GM18499 (cell line): ENCODE measurements at regions not wholly inside any gene's neighbourhood (a gene's known extent, or its start where the extent isn't known, plus 50 kb on each side); places are given as distances from the start of the nearest gene placed in this dataset.

Experiments used
- ATAC-seq: cut with Tn5 transposase; IDR thresholded peaks from one replicate; pipeline ENCODE4 v1.9.1; 2021; ENCODE audit warnings: moderate number of reproducible peaks; ENCODE audit not compliant: insufficient read depth, unreplicated experiment

DNA sequence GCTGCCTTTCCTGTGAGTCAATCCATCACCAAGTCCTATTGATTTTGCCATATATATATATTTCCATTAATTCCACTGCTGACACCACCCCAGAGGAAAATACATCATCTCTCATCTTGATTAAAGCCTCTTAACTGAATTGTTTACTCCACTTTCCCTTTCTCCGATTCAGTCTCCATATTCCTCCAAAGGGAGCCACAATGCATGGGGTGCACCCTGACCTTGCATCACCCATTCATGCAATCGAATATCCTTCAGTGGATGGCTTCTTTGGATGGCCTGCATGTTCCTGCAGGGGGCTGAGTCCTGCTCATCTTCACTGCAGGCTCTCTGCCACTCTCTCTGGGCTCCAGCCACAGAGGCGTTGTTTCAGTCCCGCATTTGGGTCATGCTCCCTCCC lies 231.0 kb downstream of the SNX18 start:
- no peak for ATAC-seq

DNA sequence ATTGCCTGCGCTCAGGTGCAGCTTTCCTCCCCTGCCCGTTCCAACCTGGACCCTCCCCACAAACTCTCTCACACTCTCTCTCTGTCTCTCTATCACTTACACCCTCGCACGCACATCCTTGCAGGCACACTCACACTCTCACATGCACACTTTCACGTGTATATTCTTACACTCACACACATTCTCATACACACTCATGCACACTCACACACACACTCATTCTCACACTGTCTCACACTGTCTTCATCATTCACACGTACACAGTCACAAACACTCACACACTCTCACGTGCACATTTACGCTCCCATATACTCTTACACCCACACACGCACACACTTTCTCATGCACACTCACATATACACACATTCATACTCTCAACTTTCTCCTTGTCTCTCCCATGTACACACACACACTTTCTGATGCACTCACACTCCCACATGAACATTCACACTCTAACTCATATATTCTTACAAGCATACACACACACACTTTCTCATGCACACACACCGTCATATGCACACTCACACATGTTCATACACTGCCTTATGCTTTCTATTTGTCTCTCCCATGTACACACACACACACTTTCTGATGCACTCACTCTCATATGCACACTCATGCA lies 229.3 kb downstream of the SNX18 start:
- no peak for ATAC-seq

DNA sequence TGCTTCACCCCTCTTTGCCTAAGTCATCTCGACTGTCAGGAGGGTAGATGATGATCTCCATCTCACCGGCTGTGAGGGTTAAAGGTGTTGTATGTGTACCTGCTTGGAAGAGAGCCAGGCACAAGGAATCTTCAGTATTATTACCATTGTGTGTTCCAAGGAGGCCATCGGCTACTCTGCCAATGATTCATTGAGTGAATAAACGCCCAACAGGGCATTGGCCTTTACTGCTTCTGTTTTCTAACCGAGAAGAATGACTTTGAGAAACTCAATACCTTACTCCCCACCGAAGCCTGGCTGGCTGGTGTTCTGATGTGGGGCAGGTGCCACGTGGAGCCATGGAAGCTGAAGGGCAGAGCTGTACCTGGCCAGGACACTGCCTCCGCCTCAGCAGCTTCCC lies 228.8 kb downstream of the SNX18 start:
- no peak for ATAC-seq

DNA sequence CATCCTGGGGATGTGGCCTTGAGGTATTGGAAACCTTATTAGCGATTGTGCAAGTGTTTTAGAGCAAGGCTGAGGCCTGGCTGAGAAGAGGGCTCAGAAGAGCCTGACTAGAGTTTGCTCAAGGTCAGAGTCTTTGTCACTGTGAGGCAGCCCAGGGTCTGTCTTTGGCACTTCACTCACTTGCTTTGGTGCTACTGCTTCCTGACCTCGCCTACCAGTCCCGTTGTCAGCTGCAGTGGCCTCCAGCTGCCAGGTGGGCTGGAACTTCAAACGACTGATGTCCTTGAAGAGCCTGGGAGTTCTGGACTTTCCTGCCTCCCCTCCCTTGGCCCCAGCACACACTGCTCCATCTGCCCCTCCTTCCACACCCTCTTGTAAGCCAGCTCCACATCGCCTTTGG lies 228.0 kb downstream of the SNX18 start:
- no peak for ATAC-seq

DNA sequence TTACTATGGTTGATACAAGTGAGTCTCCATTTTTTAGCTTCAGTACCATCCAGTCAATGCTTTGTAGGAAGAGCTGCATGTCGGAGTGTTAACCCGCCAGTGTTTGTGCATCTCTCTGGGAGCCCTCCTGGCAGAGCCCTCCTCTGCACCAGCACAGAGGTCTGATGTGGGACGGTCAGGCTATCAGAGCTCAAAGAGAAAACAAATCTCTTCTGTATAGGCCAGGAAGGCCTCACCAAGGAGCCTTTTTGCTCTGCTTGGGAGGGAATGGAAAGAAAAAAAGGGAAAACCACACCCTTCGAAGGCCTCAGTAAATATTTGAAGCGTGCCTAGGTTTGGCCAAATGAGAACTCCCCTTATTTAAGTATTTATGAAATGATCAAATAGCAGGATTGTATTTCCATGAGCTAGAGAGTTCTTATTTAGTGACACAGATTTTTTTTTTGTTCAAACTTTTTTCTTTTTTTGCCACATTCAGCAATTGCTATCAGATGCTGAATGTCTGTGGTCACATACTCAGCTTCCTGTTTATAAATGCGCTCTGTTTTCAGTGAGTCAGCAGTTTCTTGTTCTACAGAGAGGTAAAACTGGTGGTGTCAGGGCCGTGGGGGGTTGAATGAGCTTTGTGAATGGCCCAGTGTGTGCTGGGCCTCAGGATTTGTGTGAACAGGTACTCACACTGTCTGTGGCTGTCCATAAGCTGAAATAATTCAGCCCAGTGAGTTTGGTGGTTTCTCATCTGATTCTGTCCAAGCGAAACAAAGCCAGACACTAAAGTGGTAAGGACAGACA lies 226.6 kb downstream of the SNX18 start:
- ATAC-seq = peak; percentile 85

DNA sequence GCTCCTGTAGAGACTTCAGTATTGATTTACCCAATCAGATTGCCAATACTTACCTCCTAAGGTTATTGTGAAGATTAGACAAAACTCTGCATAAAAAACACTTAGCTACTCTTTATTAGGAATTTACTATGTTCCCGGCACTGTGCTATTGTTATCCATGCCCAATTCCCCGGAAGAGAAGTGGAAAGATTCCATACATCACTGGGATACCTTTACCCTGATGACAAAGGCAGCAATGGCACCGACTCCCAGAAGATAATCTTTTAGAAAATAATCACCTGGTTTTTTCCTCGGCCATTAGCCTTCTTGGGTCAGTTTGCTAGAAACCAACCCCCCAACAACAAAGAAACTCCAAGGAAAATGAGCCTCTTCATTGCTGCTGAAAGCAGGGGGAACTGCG lies 226.0 kb downstream of the SNX18 start:
- ATAC-seq = no peak

DNA sequence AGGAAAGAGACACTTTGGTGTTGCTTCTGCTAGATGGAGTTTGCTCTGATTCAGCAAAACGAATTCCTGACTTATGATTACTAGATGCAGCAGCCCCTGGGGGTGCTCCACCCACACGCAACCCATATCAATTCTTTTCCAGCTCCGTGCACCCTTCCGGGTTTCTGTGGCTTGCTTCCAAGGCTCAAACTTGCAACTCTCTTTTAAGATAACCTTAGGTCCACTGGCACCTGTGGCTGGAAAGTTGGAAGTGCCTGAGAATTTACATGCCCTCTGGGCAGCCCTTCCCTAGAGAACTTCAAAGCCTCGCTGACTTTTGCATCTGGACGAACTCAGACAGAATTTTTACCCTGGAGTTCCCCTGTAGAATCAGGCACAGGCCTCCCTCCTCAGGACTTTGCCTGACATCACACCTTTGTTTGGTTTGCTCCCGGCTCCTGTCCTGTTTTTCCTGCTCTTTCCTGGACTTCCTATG lies 224.9 kb downstream of the SNX18 start:
- no peak for ATAC-seq

DNA sequence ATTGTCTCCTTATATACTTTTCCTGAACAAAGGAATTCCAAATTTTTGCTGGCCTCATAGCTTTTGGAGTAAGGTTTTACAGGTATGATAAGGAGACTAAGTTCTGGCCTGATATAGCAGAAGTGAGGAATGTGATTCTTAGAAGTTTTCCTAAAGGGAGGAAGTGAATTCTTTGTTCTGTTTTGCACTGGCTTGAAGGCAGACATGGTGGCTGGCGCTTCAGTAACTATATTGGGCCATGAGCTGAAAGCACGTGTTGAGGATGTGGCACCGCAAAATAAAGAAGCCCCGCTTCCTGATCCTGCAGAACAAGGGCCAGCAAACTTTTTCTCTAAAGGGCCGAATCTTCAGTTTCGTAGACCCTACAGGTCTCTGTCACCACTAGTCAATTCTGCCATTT lies 224.2 kb downstream of the SNX18 start:
- no peak for ATAC-seq

DNA sequence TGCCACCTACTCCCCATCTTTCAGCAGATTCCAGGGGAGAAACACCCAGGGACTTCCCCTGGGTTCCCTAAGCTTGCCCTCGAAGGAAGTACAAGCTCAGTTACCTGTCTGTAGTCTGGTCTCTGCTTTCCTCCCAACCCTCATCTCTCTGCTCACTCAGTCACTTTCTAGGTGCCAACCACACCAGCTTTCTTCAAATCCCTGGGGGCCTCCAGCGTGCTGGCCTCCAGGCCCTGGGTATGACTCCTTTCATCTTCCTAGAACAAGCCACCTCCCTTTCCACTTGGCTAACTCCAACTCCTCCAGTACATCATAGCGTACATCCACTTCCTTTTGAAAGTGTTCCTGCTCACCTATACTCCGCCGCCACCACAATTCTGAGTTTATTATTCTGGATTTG lies 222.6 kb downstream of the SNX18 start:
- no peak for ATAC-seq

DNA sequence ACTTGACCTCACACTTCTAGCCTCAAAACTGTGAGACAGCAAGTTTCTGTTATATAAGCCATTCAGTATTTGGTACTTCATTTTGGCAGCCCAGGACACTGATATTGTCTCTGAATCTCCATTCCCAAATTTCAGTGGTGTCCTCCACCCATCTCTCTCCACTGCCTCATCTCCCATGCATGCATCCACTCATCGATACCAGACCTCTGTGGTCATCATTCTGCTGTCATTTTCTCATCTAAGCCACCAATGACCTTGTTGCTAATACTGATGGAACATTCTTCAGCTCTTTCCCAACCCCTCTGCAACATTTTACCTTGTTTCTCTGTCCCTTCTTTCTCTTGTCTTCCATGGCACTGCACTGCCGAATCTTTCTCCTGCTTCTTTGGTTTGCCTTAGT lies 221.8 kb downstream of the SNX18 start:
- no peak for ATAC-seq

DNA sequence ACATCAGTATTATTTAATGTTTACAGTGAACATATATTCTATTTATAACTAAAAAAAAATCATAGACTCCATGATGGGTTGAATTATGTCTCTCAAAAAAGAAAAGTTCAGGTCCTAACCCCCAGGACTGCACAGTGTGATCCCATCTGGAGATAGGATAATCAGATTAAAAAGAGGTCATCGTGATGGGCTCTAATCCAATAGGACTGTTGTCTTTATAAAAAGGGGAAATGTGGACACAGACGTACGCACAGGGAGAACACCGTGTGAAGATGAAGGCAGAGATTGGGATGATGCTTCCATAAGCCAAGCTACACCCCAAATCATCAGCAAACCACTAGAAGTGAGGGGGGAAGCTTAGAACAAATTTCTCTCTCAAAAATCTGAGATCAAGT lies 221.4 kb downstream of the SNX18 start:
- no peak for ATAC-seq

DNA sequence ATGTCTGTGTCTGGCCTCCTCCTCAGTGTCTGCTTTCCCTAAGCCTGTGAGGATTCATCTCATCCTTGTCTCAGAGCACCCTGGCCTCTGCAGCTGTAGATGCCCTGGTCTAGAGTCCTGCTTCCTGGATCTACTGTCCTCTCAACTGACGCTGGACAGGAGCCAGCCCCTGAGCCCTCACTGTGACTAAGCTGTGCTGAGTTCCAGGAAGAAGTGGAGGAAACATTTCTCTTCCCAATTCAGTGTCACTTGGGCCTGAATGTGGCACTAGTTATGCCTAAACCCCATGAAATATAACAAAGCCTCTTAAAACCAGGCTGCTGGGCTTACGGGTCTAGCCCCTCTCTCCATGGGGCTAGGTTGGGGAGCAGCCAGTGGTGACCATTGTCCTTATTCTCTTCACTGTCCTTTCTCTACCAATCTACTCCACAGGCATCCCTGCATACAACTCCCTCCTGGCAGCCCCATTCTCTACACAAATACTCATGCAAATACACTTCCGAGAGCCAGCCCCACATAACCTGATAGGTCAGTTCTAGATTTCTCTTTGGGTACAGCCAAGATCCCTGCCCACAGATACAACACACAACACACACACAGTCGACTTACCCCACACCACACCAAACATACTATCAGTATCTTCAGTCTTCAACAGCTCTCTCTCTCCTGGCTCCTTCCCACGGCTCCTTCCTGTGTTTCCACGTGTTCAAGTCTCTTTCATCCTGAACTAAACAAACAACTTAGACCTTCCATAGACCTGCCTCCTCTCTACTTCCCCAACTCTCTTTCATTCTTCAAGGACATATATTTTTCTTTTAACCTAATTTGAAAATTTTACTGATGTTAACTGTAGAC lies 220.8 kb downstream of the SNX18 start:
- no peak for ATAC-seq

DNA sequence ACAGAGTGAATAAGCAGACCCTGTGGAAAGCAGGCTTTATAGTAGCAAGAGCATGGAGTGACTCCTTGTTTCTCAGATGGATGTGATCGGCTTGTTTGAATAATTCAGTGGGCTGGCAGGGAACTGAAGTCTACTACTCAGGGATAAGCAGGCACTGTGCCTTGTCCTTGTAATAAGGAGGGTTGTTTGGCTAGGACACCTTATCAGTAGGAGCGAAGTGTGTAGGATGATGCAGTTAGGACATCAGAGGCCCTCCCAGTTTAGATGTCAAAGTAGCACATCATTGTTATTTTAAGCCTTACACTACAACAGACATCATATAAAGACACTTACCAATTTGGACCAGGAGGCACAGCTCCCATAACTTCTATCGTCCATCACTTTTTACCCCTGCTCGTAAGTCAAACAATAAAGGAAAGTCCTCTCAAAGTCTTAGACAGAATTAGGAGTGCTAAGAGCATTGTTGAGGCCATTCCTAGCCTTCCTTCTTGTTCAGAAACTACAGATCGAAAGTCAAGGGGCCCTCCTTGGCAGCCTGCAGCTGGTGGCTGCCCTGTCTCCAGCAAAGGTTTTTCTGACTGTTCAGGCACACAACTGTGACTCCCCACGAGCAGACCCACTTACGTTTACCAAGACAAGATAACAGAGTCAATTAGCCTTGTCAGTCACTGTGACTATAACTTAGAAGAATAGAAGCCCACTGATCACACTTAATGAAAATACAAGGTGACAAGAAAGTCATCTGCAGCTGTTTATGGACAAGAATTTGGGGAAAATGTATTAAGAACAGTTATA lies 218.6 kb downstream of the SNX18 start:
- no peak for ATAC-seq

DNA sequence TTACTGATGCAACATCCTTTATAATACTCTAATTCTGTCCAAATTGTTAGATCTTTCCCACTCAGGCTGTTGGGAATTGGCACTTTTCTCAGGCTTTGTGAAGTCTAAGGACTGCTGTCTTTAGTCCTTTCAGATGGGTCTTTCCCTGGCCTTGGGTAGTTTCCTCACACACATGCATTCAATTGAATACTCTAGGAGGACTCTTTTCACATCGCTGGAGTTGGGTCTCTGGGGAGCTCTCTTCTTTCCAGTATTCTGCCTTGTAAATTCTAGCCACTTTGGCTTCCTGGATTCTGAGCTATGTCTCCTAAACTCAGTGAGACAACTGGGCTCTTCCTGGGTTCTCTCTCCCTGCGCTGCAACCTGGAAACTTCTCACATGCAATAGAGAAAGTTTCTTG lies 215.5 kb downstream of the SNX18 start:
- ATAC-seq = no peak

DNA sequence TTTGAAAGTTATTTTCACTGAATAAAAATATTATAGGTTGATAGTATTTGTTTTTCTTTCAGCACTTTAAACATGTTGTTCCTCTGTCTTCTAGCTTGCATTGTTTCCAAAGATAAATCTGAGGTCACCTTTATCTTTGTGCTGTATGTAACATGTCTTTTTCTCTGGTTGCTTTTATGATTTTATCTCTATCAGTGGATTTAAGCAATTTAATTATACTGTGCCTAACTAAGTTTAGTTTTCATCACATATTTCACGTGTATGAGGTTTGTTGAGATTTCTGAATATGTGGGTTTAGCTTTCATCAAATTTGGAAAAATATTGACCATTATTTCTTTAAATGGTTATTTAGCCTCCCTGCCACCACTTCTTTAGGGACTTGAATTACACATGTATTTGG lies 214.5 kb downstream of the SNX18 start:
- ATAC-seq = no peak

DNA sequence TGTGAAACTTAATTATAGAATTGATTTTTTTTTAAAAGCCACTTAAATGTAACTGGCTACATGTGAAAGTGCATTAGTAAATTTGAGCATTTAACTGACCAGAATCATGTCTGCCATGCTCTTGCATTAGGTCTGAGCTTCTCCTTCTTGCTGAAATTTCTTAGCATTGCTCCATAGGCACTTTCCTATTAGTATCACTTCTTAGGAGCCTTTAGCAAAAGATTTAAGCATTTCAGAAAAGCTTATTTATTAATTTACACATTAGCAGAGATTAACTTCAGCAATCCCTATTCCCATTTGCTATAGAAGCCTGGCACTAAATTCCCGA lies 211.0 kb downstream of the SNX18 start:
- ATAC-seq = no peak

DNA sequence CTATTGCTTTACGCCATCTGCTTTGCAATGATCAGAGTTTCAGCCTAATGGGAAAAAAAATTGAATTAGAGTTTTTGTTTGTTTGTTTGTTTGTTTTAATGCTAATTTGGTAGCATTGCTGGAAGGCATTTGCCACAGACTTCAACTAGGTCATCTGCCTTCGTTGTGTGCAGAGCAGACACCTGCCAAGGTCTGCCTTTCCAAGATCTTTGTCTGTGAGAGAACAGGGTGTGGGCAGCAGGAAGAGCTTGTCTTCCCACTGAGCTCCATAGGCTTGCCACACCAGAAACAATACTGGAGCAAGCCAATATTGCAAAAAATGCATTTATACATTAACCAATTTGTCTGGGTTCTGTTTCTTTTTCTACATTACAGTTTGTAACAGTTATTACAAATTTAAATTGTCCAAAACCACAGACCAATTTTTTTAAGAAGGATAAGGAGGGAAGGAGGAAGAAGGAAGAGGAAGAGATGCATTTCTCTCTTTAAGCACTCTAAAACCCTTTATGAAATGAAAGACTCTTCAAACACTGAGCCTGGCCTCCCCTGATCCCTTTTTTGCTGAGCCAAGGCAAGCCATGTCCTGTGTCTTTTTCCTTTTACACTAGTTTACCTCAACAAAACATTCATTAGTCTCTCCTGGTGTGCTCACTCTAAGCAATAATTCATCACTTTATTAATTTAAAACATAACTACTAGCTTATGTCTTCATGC lies 210.5 kb downstream of the SNX18 start:
- ATAC-seq = no peak

DNA sequence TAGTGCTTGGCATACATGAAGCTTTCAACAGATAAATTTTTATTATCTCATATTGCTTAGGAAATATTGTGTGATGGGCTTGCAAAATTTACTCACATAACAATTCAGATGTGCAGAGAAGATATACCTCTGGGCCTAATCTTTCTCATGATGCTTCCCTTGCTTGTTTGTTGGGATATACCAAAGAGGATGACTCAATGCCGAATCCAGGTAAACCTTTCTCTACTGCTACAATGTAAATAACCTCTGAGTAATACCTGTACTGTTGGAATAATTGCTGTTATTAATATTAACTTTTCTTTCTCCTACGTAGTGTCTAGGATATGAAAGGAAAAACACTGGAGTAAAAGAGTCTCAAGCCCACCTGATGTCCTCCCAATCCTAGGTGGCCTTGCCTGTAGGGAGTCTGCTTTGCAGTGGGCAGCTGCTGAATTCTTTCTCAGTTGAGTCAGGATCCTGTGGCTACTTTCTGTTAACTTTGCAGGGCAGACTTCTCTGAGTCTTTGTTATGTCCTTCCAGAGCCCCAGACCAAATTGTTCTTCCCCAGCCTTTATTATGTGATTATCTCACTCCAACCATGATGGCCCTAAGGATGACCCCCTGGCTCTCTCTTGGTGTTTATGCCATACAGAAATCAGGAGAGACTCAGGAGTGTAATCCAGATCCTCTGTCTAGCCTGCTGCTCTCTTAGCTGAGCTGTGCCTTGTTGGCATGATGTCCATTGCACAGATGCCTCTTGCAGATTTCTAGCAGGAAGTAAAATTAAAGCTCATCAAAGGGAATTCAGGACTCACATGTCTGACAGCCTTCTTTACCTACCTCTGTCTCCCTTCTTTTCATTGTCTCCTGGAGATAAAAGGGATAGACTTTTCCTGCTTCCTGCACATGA lies 208.1 kb downstream of the SNX18 start:
- ATAC-seq = no peak

DNA sequence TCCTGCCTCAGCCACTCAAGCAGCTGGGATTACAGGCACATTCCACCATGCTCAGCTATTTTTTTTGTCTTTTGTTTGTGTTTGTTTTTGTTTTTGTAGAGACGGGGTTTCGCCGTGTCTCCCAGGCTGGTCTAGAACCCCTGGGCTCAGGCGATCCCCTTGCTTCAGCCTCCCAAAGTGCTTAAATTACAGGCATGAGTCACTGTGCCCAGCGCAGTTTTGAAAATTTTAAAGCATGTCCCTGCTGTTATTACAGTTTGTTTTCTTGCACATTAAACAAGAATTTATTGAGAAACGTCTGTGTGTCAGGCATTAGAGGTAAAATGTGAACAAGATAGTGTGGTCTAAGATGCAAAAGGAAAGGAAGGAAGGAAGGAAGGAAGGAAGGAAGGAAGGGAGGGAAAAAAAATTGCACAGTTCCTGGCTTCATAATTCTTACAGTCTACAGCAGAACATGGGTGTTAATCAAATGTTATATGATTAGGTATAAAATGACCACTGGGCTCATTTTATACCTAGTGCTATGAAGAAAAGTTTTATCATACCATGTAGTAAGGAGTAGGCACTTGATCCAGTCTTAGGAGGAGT lies 205.4 kb downstream of the SNX18 start:
- ATAC-seq = no peak
